CD14-positive monocyte (primary cell): ENCODE measurements at regions not wholly inside any gene's neighbourhood (a gene's known extent, or its start where the extent isn't known, plus 50 kb on each side); places are given as distances from the start of the nearest gene placed in this dataset.

Source experiments
- DNase-seq, 3 donors: peaks; one replicate each; pipeline ENCODE4 v3.0.0-alpha.2; 2011 to 2022
- H2AFZ ChIP-seq: 2 replicates; pipeline ENCODE4 v1.6.0; 2012; ENCODE audit warnings: mild to moderate bottlenecking, low read depth, low read length, inconsistent platforms; ENCODE audit not compliant: insufficient read depth, poor library complexity, severe bottlenecking
- H3K27ac ChIP-seq, 2 donors: 1 replicate in 1 of 2; 2 replicates in 1 of 2; pipeline ENCODE4 v1.5.1; 2012 to 2013; ENCODE audit warnings: low read length in 2 of 2, control low read depth in 1 of 2, inconsistent platforms in 1 of 2, low read depth in 1 of 2, mild to moderate bottlenecking in 1 of 2
- H3K27me3 ChIP-seq, 2 donors: one replicate each; pipeline versions ENCODE4 v1.6.0 to v1.6.1; 2011 to 2013; ENCODE audit warnings: low read length in 2 of 2; ENCODE audit not compliant: control insufficient read depth in 2 of 2, insufficient read depth in 2 of 2
- H3K36me3 ChIP-seq, 2 donors: replicated peaks in 1 of 2; 1 replicate in 1 of 2; 2 replicates in 1 of 2; pipeline versions ENCODE4 v1.5.1 to v1.6.1; 2012 to 2013; ENCODE audit warnings: low read length in 2 of 2, control low read depth in 1 of 2, inconsistent platforms in 1 of 2, mild to moderate bottlenecking in 1 of 2; ENCODE audit not compliant: insufficient read depth in 2 of 2, control insufficient read depth in 1 of 2
- H3K4me1 ChIP-seq, 2 donors: 1 replicate in 1 of 2; 2 replicates in 1 of 2; pipeline versions ENCODE4 v1.5.1 to v1.6.1; 2012 to 2013; ENCODE audit warnings: low read length in 2 of 2, control low read depth in 1 of 2, inconsistent platforms in 1 of 2, mild to moderate bottlenecking in 1 of 2, moderate library complexity in 1 of 2; ENCODE audit not compliant: insufficient read depth in 2 of 2, control insufficient read depth in 1 of 2
- H3K4me2 ChIP-seq: replicated peaks from 2 replicates; pipeline ENCODE3; 2012; ENCODE audit warnings: low read length, moderate library complexity, mild to moderate bottlenecking; ENCODE audit not compliant: poor library complexity, severe bottlenecking; ENCODE audit errors: extremely low read depth
- H3K4me3 ChIP-seq, 3 experiments: fragments of 200-600 bp in 1 of 3; sonication (generic) in 1 of 3; replicated peaks in 1 of 3; 1 replicate in 2 of 3; 2 replicates in 1 of 3; pipeline ENCODE4 v1.5.1; 2011 to 2013; ENCODE audit warnings: low read length in 3 of 3, mild to moderate bottlenecking in 3 of 3, control low read depth in 2 of 3, low read depth in 2 of 3, inconsistent platforms in 1 of 3, moderate library complexity in 1 of 3
- H3K79me2 ChIP-seq: 2 replicates; pipeline ENCODE4 v1.6.0; 2012; ENCODE audit warnings: mild to moderate bottlenecking, control low read depth, inconsistent platforms, low read length, moderate library complexity; ENCODE audit not compliant: insufficient read depth
- H3K9ac ChIP-seq: 2 replicates; pipeline ENCODE4 v1.6.0; 2017; ENCODE audit warnings: low read length, mild to moderate bottlenecking; ENCODE audit not compliant: insufficient read depth, poor library complexity, severe bottlenecking
- H3K9me3 ChIP-seq, 2 donors: replicated peaks in 1 of 2; 1 replicate in 1 of 2; 2 replicates in 1 of 2; pipeline versions ENCODE4 v1.5.1 to v1.6.1; 2012 to 2013; ENCODE audit warnings: low read length in 2 of 2, control low read depth in 1 of 2; ENCODE audit not compliant: control insufficient read depth in 1 of 2, insufficient read depth in 1 of 2
- H4K20me1 ChIP-seq: 2 replicates; pipeline ENCODE4 v1.6.0; 2012; ENCODE audit warnings: mild to moderate bottlenecking, low read length, control low read depth, moderate library complexity; ENCODE audit not compliant: insufficient read depth
- H3K27ac Mint-ChIP-seq, 7 donors: one replicate each; pipeline ENCODE4 v1.8.0; 2020; ENCODE audit warnings: mild to moderate bottlenecking in 7 of 7, mixed read lengths in 7 of 7, moderate library complexity in 6 of 7, inconsistent platforms in 2 of 7
- H3K27me3 Mint-ChIP-seq, 3 donors: one replicate each; pipeline ENCODE4 v1.8.0; 2021 to 2022; ENCODE audit warnings: low read depth in 3 of 3, mild to moderate bottlenecking in 3 of 3, mixed read lengths in 3 of 3, moderate library complexity in 3 of 3, inconsistent platforms in 1 of 3
- H3K36me3 Mint-ChIP-seq, 2 donors: one replicate each; pipeline ENCODE4 v1.8.0; 2020; ENCODE audit warnings: mixed read lengths in 2 of 2, inconsistent platforms in 1 of 2, mild to moderate bottlenecking in 1 of 2
- H3K4me1 Mint-ChIP-seq: one replicate; pipeline ENCODE4 v1.8.0; 2020; ENCODE audit warnings: mild to moderate bottlenecking, mixed read lengths
- H3K4me3 Mint-ChIP-seq, 2 donors: one replicate each; pipeline ENCODE4 v1.8.0; 2020; ENCODE audit warnings: mild to moderate bottlenecking in 2 of 2, mixed read lengths in 2 of 2, moderate library complexity in 1 of 2
- H3K9me3 Mint-ChIP-seq, 7 donors: one replicate each; pipeline ENCODE4 v1.8.0; 2020 to 2022; ENCODE audit warnings: mixed read lengths in 7 of 7, mild to moderate bottlenecking in 6 of 7, moderate library complexity in 6 of 7, inconsistent platforms in 2 of 7
- CTCF ChIP-seq: fragments of 200-600 bp; IDR thresholded peaks from one replicate; pipeline ENCODE4 v1.8.0; 2022; ENCODE audit warnings: antibody characterized with exemption, mild to moderate bottlenecking
- WGBS: methylation state at CpG from one replicate; pipeline ENCODE4 v1.1.5; 2013; ENCODE audit warnings: missing lambda C conversion rate; ENCODE audit not compliant: insufficient coverage; 5-methylcytosine and 5-hydroxymethylcytosine counted together
- intact Hi-C, 2 donors: fragments of 100-400 bp; cut with micrococcal nuclease; formaldehyde crosslinking; loops; one replicate each; pipeline versions ENCODE4 v1.15.0 to v1.15.1; 2023

GRCh38 chr10:6912929-6913328 is 332.9 kb upstream of the PRKCQ start:
- no peak for TF ChIP-seq CTCF
- Mint-ChIP-seq H3K4me1 (peaks cover 17% of the 10 kb centered on the region), H3K9me3 (peaks cover 4 to 14% (median 7%) of the 10 kb centered on the region in 7 donors), H3K4me3 (no peak overlapping the region), H3K27ac (no peak overlapping the region), H3K36me3 (no peaks in the 10 kb centered on the region), H3K27me3 (peaks cover 0 to 2% (median 1%) of the 10 kb centered on the region in 3 donors)
- no peak for DNase-seq
- no peak overlapping the region for H3K4me3 ChIP-seq
- H4K20me1 ChIP-seq: no peaks in the 10 kb centered on the region
- 0% methylated on average over 1 of the region's 2 CpGs for WGBS
- H3K4me2 ChIP-seq: no peak overlapping the region
- intact Hi-C loops: no loop called here
- H3K9ac ChIP-seq: no peak overlapping the region
- no peaks in the 10 kb centered on the region for H3K27me3 ChIP-seq
- peaks cover 16% of the 10 kb centered on the region in 2 donors for H3K4me1 ChIP-seq
- no peaks in the 10 kb centered on the region for H3K36me3 ChIP-seq
- no peak overlapping the region for H3K27ac ChIP-seq
- no peaks in the 10 kb centered on the region for H3K79me2 ChIP-seq
- peaks cover 0 to 11% of the 10 kb centered on the region in 2 donors for H3K9me3 ChIP-seq
- H2AFZ ChIP-seq: no peak overlapping the region

- peaks cover 12% of the 10 kb centered on the region for H3K4me1 Mint-ChIP-seq
- Histone ChIP-seq H3K9me3 (peaks cover 0 to 11% of the 10 kb centered on the region in 2 donors), H2AFZ (no peak overlapping the region), H3K4me2 (no peak overlapping the region), H3K79me2 (no peaks in the 10 kb centered on the region), H3K27me3 (no peaks in the 10 kb centered on the region), H3K4me3 (no peak overlapping the region), H3K27ac (no peak overlapping the region), H4K20me1 (no peaks in the 10 kb centered on the region), H3K36me3 (no peaks in the 10 kb centered on the region), H3K9ac (no peak overlapping the region), H3K4me1 (peaks cover 11 to 12% of the 10 kb centered on the region in 2 donors)
- no CpG with 5 or more reads among the region's 5 CpGs for WGBS
- peaks cover 4 to 16% (median 7%) of the 10 kb centered on the region in 7 donors for H3K9me3 Mint-ChIP-seq
- no peak for DNase-seq
- no peak for TF ChIP-seq CTCF
- intact Hi-C loops: no loop called here
- H3K27ac Mint-ChIP-seq: no peak overlapping the region
- no peak overlapping the region for H3K4me3 Mint-ChIP-seq
- H3K27me3 Mint-ChIP-seq: peaks cover 0 to 2% (median 1%) of the 10 kb centered on the region in 3 donors
- no peaks in the 10 kb centered on the region for H3K36me3 Mint-ChIP-seq
These were observed 332.3 kb upstream of the PRKCQ start for GRCh38 chr10:6912424-6912823.
